GM19452 (cell line): ENCODE measurements at regions not wholly inside any gene's neighbourhood (a gene's known extent, or its start where the extent isn't known, plus 50 kb on each side); places are given as distances from the start of the nearest gene placed in this dataset.
"Not testable (repeated sequence)": the region's sequence is repeated elsewhere in the genome, so short reads cannot be mapped to it uniquely, and the experiment has no call there.

ENCODE experiments used
- ATAC-seq: cut with Tn5 transposase; IDR thresholded peaks from one replicate; pipeline ENCODE4 v1.9.1; 2021; ENCODE audit not compliant: unreplicated experiment

DNA sequence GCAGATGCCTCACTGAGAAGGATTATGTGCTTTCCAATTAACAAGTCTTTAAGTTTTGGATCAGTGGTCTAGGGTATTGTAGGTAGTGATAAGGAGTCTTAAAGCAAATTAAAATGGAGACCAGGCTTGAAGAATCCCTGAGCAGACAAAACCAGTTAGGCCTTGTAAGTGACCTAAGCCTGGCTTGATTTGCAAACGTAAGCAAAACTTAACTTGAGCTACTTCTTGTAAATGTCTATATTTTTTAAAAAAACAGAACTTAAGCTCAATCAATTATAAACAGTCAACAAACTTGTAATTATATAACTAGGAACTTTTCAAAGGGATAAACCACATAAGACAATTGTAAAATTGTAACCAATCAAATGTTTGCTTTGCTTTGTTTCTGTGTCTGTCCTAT lies 72.7 kb upstream of the NALF2 start:
- no peak for ATAC-seq

DNA sequence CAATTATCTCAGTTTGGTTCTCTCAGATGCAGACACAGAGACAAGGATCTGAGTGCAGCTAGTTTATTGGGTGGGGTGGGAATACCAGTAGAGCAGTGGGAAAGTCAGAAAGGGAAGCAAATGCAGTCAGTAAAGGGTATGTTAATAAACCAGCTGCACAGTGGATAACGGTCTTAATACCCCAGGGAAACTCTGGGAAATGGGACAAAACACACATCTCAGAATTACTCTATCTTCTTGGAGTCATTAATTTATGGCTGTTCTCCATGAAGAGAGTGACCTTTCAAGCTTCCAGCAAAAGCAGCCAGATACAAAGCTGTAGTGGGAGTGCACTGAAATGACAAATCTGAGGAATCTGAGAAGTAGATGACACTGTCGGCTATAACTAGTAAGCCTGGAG lies 73.3 kb upstream of the NALF2 start:
- no peak for ATAC-seq

DNA sequence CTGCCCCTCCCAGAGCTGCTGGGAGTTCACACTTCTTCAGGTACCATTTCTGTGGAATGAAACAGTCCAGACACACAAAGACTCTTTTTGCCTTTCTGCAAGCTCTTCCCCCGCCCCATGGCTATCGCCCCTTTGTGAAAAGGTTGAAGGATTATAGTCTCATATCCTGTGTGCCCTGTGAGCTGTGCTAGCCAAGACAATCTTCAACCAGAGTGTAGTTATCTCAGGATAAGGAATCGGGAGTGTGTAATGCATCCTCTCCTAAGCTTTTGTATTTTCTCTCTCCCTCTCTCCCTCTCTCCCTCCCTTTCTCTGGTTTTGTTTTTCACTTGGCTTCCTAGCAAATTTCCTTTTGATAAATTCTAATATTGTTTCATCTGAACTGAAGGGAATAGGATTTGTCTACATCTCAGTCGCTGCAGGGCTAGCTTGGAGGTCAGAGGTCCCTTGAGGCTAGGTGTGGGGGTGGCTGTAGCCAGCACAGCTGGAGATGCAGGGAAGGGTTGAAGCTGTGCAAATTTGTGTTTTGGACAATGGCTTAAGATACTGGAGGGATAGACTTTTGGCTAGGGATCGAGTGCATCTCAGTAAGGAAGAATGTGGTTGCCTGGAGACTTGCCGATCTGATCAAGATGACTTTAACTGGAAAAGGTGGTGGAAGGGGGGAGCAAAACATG lies 74.6 kb upstream of the NALF2 start:
- no peak for ATAC-seq

DNA sequence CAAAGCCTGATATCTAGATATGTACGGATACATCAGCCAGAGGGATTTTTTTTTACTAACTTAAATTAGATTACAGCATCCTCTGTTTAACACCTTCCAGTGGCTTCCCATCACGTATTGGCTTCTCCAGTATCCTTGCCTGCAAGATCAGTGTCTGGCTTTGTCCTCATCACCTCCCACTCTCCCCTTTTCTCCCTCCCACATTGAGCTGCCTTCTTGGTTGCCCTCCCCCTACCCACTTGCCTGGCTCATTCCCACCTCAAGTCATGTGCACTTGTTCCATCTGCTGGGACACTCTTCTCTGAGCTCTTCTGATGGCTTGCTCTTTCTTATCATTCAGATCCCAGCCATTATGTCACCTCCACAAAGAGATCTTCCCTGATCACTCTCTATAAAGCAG lies 75.9 kb upstream of the NALF2 start:
- no peak for ATAC-seq

DNA sequence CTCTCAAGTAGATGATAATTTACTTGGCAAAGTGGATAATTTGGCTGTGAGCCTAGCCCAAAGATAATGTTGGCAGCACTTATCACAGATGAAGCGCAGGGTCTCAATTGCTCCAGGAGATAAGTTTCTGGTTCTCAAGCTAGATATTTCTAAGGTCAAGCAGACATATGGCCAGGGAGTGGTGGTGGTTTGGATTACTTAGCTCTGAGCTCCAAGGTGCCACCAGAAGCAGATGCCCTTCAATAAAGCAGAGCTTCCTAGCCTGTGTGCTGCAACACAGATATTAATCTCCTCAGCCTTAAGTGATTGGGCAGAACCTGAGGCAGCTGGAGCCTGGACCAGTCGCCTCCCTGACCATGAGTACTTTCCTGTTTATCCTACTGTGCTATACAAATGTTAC lies 79.2 kb upstream of the NALF2 start:
- ATAC-seq: no peak

DNA sequence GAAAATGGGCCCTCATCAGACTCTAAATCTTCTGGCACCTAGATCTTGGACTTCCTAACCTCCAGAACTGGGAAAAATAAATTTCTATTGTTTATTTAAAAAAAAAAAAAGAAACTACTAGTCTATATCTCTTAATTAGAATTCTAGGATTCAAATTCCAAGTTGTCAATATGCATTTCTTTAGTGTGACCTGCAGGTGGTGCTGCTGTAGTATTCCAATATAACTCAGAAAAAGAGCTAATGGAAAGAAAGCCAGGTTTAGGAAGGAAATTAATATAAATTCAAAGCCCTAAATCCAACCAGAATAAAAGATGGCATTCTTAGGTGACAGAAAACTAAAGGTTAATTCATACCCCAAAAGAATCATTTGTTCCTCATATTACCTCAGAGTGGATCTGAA lies 80.0 kb upstream of the NALF2 start:
- no peak for ATAC-seq

DNA sequence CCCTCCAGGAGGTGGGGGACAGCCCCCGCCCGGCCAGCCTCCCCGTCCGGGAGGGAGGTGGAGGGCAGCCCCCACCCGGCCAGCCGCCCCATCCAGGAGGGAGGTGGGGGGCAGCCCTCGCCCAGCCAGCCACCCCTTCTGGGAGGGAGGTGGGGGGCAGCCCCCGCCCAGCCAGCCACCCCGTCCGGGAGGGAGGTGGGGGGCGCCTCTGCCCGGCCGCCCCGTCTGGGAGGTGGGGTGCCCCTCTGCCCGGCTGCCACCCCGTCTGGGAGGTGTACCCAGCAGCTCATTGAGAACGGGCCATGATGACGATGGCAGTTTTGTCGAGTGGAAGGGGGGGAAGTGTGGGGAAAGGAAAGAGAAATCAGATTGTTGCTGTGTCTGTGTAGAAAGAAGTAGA lies 81.9 kb upstream of the NALF2 start:
- not testable (repeated sequence) for ATAC-seq

DNA sequence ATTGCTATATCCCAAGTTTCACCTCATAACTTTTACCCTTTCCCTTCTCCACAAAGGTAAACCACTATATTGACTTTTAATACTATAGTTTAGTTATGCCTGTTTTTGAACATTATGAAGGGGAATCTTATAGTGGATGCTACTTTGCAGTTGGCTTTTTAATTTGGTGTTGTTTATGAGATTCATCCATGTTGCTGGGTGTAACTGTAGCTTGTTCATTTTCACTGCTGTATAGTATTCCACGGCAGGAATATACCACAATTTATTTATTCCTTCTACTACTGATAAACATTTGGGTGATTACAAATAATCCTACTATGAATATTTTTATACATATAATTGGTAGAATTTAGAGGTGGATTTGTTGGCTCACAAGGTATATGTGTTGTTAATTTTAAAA lies 88.4 kb upstream of the NALF2 start:
- no peak for ATAC-seq

DNA sequence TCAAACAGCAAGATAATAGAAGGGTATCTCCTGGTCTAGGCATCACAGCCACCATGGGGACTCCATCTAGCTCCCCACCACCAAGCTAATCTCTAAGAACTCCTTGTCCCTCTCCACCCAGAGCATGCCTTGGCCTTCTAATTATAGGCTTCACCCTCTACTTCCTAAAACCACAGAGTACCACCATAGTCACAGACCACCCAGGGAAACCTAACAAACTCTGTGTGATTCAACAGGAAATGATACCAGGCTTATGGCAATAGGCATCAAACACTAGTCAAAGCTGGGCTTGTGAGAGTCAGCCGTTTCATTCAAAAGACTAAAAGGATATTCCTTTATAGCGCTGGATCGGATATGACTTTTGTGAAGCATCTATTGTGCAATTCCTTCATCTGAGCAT lies 91.5 kb upstream of the NALF2 start:
- ATAC-seq: no peak

DNA sequence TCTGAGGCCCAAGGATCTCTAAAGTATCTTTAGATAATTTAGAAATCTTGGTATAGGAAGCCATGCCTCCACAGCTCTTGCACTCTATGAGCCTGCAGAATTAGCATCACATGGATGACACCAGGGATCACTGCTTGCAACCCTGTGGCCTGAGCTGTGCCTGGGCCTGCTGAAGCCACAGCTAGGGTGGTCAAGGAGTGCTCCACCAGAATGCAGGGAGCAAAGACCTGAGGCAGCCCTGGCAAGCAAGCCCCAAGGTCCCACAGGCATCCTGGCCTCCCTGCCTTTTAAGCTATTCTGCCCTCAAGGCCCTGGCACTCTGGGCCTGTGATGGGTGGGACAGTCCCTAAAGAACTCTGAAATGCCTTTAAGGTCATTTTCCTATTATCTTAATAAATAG lies 105.2 kb upstream of the NALF2 start:
- ATAC-seq: no peak

DNA sequence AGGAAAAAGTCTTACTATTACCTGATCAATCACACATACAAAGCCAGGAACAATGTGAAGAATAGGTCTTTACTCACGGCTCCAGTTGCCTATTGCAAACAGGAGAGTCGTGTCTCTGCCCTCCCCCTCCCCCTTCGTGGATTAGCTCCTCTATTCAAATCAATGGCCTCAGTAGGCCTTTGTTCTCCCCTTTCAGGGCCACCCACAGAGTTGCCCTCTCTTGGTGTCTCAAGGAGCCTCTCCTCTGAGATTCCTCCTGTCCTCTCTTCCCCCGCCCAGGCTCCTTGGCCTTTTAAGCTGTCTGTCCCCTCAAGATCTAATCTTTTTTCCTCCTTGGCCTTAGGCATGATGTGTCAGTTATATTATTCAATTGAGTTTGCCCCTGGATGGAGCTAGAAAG lies 107.2 kb upstream of the NALF2 start:
- ATAC-seq: no peak

DNA sequence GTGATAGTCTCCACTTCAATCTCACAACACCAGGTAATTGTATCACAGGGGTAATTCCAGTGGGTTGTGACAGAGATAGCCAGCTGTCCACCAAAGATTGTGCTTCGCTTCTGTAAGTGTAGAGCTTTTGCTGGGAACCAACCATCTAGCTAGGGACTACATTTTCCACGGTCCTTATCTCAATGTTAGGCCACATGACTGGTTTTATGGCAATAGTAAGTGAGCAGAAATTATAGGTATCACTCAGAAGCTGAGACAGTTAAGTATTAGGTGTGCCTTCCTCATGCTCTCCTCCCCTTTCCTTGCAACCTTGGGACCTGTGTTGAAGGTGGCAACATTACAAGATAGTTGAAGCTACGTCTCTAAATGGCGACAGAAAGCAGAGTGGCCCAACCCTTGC lies 108.8 kb upstream of the NALF2 start:
- ATAC-seq: no peak

DNA sequence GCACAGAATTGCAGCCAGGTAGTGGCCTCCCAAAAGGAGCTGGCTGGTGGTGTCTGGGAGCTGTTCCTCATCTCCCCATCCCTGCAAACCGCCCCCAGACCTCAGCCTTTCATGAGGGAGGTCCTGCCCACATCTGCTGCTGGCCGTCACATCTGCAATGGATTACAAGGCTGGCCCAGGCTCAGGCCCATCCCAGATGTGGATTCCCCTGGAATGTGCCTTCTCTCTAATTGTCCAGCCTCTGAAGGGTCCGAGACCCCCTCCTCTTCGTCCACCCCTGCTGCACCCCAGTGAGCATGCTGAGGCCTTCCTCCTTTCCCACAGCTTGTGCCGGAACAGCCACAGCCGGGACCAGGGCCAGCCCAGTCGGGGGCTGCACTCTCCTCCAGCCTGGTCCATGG lies 115.0 kb upstream of the NALF2 start:
- ATAC-seq: no peak

DNA sequence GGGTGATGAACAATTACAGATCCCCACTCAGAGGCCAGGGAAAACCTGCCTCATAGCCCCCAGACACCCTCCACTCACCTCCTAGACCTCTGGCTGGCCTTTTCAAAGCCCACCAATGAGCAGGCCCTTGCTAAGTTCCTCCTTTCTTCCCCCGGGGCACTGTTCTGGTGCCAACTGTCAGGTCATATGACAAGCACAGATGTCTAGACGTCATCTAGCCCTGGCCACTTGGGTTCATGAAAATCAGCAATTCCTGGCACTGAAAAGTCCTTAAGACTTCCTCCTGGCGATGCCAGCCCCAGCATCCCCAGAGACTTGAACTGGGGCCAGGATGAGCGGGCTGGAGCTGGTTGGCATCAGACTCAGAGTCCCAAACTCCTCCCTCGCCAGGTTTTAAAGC lies 115.6 kb upstream of the NALF2 start:
- no peak for ATAC-seq

DNA sequence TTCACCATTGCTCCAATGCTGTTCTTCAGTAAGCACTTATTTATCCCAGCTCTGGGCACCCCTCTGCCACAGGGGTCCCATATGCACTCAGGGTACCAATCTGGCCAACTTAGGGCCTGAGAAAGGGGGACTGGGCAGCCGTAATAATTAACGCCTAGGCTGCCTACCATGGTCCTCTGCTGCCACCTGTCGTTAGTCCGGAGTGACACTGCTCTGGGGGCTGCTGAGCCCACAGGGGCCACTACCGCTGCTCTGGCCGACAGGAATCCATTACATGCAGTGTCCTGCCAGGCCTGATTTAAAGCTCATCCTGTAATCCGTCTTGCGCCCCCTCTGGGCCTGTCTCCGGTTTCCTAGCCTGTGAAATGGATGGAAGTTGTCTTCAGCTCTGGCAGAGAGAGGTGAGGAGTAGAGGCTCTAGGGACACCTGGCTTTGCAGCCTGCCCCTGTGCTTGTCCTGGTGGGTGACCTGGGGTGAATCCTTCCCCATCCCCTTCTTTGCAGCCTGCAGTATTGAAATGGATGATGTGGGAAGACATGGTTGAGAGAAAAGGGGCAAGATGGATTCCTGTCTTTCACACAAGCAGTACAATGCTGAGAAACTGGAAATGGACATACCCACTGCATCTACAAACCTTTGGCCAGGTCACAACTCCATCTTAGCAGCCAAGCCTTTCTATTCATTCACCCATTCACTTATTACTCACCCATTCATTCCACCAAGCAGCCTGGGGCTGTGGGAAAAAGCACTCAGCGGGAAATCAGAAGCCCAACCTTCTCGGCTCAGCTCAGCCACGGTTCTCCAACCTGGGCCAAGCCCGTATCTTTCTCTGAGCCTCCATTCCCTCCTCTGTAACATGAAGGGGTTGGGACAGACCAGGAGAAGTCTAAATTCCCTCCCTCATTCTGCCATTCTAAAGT lies 116.3 kb upstream of the NALF2 start:
- no peak for ATAC-seq

DNA sequence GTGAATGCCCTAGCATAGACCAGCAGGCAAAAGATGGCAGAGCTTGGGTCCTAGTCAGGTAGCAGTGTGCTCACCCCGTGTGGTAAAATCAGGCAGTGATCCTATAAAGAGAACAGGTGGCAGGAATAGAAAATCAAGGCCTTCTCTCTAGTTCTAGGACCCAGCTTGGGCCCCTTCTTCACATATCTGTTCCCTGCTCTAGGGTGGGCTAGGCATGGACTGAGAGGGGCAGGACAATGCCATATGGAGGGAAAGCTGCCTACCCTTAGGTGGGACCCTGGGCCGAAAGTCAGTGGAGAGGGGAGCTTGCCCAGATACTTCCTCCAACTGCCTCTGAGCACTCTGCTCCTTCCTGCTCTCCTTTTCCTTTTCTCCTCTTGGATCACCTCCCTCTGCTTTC lies 117.4 kb upstream of the NALF2 start:
- ATAC-seq: no peak

DNA sequence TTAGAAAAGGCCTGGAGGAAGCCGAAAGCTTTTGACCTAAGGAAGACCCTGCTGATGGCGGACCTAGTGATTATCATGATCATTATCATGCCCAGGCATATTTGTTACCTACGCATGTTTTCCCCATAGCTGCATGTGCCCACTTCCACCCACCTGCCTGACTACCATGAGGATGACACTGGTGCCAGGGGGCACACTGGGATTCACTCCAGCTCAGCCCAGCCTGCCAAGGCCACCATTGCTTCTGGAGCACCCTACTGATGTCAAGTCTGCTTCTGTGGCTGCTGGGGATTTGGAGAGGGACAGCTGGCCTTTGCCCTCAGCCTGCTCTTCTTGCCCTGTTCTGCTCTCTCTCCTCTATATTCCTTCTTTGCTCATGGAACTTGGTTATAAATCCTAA lies 124.7 kb upstream of the NALF2 start:
- ATAC-seq: no peak

DNA sequence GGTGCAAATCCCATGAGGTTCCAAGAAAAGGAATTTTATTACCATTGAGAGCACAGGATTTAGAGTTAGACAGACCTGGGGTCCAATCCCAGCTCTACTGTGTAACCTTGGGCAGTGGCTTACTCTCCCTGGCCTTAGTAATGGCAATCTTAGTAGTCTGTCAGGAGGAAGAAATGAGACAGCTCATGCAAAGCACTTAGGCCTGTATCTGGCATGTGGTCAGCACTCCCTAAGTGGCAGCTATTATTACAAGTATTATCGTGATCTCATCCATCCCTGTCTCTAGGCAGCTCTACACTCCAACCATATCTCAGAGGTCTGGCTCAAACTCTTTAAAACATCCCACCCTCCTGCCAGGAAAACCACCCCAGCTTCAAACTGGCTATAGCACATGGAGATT lies 129.6 kb upstream of the NALF2 start:
- ATAC-seq: no peak

DNA sequence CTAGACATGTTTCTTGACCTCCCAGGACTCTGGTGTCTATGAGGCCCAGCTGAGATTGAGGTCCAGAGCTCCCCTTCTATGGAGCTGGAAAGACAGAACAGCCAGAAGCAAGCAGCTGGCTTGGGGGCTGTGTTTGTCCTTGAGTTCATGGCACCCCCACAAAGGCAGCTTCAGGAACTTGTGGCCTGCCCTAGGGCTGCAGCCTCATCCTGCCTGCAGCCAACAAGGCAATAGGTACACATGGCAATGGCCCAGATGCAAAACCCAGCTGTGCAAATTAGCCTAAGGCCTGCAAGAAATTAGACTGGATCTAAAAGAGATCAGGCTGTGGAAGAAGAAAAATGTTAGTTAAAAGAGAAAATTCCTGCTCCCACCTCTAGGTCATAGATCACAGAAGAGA lies 131.7 kb upstream of the NALF2 start:
- no peak for ATAC-seq

DNA sequence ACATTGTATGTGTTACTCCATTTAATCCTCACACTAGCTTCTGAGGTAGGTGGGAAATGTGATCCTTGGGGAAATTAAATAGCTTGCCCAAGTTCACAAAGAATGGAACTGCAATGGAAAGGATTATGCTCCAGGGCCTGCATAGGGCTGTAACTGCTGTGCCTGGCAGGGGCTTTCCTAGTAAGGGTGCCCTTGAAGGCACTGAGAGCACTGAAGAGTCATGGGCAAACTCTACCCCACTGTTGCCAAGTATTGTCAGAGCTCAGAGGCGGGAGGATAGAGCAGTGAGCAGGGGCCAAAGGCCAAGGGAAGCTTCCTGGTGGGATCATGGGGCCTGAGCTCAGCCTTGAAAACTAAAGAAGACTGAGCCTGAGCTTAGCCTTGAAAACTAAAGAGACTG lies 133.0 kb upstream of the NALF2 start:
- ATAC-seq: no peak

DNA sequence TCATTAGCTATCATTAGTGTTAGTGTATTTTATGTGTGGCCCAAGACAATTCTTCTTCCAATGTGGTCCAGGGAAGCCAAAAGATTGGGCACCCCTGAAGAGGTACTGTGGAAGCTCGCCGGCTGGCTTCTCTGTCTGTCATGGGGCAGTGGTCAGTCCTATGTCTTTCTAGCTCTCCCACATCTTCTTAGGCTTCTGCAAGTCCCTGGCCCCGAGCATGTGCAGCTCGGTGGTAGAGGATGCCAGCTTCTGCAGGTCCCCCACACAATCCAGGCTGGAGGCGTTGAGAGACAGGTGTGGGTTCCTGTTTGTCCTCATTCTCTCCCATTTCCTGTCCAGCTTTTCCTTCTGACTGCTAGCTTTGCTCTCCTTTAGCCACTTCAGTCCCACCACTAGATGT lies 134.1 kb upstream of the NALF2 start:
- no peak for ATAC-seq

DNA sequence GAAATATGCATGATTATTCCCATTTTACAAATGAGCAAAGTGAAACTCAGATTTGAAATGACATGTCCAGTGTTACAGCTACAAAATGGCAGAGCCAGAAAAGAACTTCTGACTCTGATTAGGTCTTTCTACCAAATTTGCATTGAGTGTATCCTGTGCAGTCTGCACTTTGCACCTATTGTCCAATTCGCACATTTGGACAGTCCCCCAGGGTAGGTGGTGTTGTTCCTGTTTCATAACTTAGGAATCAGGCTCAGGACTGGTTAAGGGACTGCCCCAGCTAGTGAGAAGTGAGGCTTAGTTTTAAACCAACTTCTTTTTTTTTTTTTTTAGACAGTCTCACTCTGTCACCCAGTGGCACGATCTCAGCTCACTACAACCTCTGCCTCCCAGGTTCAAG lies 137.9 kb upstream of the NALF2 start:
- ATAC-seq: no peak

DNA sequence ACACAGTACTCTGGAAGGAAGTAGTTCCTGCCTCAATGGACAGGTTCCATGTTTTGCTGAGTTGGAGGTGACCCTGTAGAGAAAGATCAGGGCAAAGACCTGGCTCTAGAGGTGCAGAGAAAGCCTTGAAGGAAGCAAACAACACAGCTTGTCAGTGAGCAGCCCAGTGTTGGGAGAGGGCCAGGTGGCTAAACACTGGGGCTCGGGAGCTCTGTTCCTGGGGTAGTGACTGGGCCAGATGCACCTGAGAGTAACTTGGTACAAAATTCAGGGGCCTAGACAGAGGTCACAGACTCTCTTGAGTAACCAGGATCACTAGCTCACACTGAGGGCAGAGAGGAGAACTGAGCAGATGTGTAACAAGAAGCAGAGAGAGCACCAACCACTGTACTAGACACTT lies 138.4 kb upstream of the NALF2 start:
- no peak for ATAC-seq
